Vagina (tissue), 2 donors: ENCODE measurements at regions not wholly inside any gene's neighbourhood (a gene's known extent, or its start where the extent isn't known, plus 50 kb on each side); places are given as distances from the start of the nearest gene placed in this dataset.

ENCODE experiments used
- POLR2A ChIP-seq, 2 donors: fragments of 450-650 bp; IDR thresholded peaks; one replicate each; pipeline ENCODE4 v1.6.1; 2017; ENCODE audit warnings: antibody characterized with exemption in 2 of 2, mild to moderate bottlenecking in 2 of 2, moderate library complexity in 2 of 2
- POLR2AphosphoS5 ChIP-seq, 2 donors: sonication (generic); formaldehyde crosslinking; IDR thresholded peaks; one replicate each; pipeline ENCODE4 v1.9.0; 2017; ENCODE audit warnings: antibody characterized with exemption in 2 of 2, mild to moderate bottlenecking in 2 of 2, low read depth in 1 of 2; ENCODE audit not compliant: insufficient read depth in 1 of 2
- TF ChIP-seq, protein P1 (sequence below), 3 experiments: fragments of 450-650 bp in 2 of 3; fragments of 200-600 bp in 1 of 3; sonication (generic) in 1 of 3; IDR thresholded peaks; one replicate each; pipeline ENCODE4 v1.5.1; 2017 to 2019; ENCODE audit warnings: antibody characterized with exemption in 3 of 3, mild to moderate bottlenecking in 2 of 3, moderate library complexity in 2 of 3

DNA sequence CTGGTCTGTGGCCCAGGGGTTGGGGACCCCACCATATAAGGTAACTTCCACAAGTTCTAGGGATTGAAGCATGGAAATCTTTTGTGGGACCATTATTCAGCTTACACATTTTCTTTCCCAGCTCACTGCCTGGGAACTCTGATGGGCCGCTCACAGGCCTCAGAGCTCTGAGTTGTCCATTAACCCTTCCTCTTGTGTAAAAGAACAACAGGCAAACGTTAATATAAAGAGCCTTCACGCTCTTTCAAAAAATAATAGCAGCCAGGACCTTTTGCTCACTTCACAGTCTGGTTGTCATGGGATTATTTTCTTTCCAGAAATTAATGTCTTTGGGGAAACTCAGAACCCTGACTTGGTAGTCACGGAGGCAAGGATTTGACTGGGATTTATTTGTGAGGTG, 443.3 kb downstream of the AGTPBP1 start:
- TF ChIP-seq, protein P1, sequence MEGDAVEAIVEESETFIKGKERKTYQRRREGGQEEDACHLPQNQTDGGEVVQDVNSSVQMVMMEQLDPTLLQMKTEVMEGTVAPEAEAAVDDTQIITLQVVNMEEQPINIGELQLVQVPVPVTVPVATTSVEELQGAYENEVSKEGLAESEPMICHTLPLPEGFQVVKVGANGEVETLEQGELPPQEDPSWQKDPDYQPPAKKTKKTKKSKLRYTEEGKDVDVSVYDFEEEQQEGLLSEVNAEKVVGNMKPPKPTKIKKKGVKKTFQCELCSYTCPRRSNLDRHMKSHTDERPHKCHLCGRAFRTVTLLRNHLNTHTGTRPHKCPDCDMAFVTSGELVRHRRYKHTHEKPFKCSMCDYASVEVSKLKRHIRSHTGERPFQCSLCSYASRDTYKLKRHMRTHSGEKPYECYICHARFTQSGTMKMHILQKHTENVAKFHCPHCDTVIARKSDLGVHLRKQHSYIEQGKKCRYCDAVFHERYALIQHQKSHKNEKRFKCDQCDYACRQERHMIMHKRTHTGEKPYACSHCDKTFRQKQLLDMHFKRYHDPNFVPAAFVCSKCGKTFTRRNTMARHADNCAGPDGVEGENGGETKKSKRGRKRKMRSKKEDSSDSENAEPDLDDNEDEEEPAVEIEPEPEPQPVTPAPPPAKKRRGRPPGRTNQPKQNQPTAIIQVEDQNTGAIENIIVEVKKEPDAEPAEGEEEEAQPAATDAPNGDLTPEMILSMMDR (IDR thresholded peaks at IDR 0.05), result no peak
- no peak for TF ChIP-seq POLR2A (IDR thresholded peaks at IDR 0.05)
- no peak for TF ChIP-seq POLR2AphosphoS5 (IDR thresholded peaks at IDR 0.05; ENCODE audit: insufficient read depth in 1 of 2, low read depth in 1 of 2)
